ENCODE measurements at regions not wholly inside any gene's neighbourhood (a gene's known extent, or its start where the extent isn't known, plus 50 kb on each side); places are given as distances from the start of the nearest gene placed in this dataset.

DNA sequence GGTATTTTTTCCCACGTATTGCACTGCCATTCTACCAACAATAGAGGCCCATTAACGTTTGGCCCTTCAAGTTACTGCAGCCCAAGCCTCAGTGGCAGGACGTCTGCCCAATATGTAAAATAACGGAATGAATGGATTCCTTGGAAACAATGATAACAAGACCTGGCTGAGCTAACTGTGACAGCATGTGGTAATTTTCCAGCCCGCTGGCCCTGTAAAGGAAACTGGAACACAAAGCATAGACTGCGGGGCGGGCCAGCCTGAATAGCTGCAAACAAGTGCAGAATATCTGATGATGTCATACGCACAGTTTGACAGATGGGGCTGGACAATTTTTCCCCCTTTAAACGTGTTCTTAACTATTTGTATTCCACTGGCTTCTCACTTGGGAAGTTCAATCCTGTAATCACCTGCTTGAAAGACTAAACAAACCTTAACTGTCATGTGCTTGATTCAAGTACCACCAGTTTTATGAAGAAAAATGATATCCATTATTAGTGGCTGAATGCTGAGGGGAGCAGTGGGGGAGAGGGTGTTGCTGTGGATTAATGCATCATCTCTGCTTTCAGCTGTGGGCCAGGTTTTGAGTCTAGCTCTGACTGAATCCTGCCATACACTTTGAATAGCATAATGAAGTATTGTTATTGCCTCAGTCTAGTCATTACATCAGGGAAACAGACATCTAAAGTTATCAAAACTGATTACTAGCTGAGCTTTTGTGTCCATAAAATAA, 323.9 kb downstream of the TMEM161B start:
- POLR2A ChIA-PET: no interaction called here
- H3K27me3 ChIP-seq (ENCODE audit: control insufficient read depth in 2 of 2, insufficient read depth in 2 of 2, low read length in 2 of 2): no peaks in the 10 kb centered on the region
- intact Hi-C loops (cut with micrococcal nuclease): no loop called here

More for the DNA sequence above, 323.9 kb downstream of the TMEM161B start:
- Histone ChIP-seq H3K9me1 (ENCODE audit: control insufficient read depth, insufficient read depth, low read length) (no peaks in the 10 kb centered on the region), H2AFZ (ENCODE audit: low read depth, low read length) (no peak overlapping the region), H3K79me2 (ENCODE audit: control insufficient read depth, insufficient read depth, low read length) (no peaks in the 10 kb centered on the region), H3K9me3 (replicated peaks; ENCODE audit: control insufficient read depth, insufficient read depth, low read depth, low read length) (no peaks in the 10 kb centered on the region), H4K20me1 (replicated peaks; ENCODE audit: control insufficient read depth, insufficient read depth, low read length) (no peaks in the 10 kb centered on the region), H3K27ac (ENCODE audit: extremely low read depth, low read depth, low read length) (no peak overlapping the region), H3K4me2 (ENCODE audit: insufficient read depth, low read length) (no peak overlapping the region), H3K4me3 (no peak overlapping the region), H3K36me3 (ENCODE audit: control insufficient read depth, insufficient read depth, low read length) (no peaks in the 10 kb centered on the region), H3K4me1 (replicated peaks in 1 of 2; ENCODE audit: control insufficient read depth in 2 of 2, insufficient read depth in 2 of 2, low read length in 2 of 2) (no peaks in the 10 kb centered on the region), H3K9ac (ENCODE audit: insufficient read depth in 1 of 2, low read depth in 2 of 2, low read length in 2 of 2) (no peak overlapping the region)
- no peak for FAIRE-seq
- DNase-seq (ENCODE audit: extremely low read depth in 1 of 4, low spot score in 3 of 4): no peak
- ATAC-seq: no peak
- TF ChIP-seq, protein P1, sequence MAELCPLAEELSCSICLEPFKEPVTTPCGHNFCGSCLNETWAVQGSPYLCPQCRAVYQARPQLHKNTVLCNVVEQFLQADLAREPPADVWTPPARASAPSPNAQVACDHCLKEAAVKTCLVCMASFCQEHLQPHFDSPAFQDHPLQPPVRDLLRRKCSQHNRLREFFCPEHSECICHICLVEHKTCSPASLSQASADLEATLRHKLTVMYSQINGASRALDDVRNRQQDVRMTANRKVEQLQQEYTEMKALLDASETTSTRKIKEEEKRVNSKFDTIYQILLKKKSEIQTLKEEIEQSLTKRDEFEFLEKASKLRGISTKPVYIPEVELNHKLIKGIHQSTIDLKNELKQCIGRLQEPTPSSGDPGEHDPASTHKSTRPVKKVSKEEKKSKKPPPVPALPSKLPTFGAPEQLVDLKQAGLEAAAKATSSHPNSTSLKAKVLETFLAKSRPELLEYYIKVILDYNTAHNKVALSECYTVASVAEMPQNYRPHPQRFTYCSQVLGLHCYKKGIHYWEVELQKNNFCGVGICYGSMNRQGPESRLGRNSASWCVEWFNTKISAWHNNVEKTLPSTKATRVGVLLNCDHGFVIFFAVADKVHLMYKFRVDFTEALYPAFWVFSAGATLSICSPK (IDR thresholded peaks at IDR 0.05; ENCODE audit: borderline replicate concordance): no peak
- TF ChIP-seq ZNF3 (CRISPR knock-in tag; IDR thresholded peaks at IDR 0.05) (no peak), PTBP1 (IDR thresholded peaks at IDR 0.05; ENCODE audit: low read depth, low read length) (no peak), ZNF347 (CRISPR knock-in tag; IDR thresholded peaks at IDR 0.05; ENCODE audit: low read depth) (no peak), ZZZ3 (IDR thresholded peaks at IDR 0.05) (no peak), NFATC3 (IDR thresholded peaks at IDR 0.05) (no peak)
- TF ChIP-seq, protein P2, sequence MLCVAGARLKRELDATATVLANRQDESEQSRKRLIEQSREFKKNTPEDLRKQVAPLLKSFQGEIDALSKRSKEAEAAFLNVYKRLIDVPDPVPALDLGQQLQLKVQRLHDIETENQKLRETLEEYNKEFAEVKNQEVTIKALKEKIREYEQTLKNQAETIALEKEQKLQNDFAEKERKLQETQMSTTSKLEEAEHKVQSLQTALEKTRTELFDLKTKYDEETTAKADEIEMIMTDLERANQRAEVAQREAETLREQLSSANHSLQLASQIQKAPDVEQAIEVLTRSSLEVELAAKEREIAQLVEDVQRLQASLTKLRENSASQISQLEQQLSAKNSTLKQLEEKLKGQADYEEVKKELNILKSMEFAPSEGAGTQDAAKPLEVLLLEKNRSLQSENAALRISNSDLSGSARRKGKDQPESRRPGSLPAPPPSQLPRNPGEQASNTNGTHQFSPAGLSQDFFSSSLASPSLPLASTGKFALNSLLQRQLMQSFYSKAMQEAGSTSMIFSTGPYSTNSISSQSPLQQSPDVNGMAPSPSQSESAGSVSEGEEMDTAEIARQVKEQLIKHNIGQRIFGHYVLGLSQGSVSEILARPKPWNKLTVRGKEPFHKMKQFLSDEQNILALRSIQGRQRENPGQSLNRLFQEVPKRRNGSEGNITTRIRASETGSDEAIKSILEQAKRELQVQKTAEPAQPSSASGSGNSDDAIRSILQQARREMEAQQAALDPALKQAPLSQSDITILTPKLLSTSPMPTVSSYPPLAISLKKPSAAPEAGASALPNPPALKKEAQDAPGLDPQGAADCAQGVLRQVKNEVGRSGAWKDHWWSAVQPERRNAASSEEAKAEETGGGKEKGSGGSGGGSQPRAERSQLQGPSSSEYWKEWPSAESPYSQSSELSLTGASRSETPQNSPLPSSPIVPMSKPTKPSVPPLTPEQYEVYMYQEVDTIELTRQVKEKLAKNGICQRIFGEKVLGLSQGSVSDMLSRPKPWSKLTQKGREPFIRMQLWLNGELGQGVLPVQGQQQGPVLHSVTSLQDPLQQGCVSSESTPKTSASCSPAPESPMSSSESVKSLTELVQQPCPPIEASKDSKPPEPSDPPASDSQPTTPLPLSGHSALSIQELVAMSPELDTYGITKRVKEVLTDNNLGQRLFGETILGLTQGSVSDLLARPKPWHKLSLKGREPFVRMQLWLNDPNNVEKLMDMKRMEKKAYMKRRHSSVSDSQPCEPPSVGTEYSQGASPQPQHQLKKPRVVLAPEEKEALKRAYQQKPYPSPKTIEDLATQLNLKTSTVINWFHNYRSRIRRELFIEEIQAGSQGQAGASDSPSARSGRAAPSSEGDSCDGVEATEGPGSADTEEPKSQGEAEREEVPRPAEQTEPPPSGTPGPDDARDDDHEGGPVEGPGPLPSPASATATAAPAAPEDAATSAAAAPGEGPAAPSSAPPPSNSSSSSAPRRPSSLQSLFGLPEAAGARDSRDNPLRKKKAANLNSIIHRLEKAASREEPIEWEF (CRISPR knock-in tag; IDR thresholded peaks at IDR 0.05): no peak
- TF ChIP-seq, protein P3, sequence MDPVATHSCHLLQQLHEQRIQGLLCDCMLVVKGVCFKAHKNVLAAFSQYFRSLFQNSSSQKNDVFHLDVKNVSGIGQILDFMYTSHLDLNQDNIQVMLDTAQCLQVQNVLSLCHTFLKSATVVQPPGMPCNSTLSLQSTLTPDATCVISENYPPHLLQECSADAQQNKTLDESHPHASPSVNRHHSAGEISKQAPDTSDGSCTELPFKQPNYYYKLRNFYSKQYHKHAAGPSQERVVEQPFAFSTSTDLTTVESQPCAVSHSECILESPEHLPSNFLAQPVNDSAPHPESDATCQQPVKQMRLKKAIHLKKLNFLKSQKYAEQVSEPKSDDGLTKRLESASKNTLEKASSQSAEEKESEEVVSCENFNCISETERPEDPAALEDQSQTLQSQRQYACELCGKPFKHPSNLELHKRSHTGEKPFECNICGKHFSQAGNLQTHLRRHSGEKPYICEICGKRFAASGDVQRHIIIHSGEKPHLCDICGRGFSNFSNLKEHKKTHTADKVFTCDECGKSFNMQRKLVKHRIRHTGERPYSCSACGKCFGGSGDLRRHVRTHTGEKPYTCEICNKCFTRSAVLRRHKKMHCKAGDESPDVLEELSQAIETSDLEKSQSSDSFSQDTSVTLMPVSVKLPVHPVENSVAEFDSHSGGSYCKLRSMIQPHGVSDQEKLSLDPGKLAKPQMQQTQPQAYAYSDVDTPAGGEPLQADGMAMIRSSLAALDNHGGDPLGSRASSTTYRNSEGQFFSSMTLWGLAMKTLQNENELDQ (CRISPR knock-in tag; IDR thresholded peaks at IDR 0.05; ENCODE audit: borderline replicate concordance): no peak
- TF ChIP-seq, protein P4, sequence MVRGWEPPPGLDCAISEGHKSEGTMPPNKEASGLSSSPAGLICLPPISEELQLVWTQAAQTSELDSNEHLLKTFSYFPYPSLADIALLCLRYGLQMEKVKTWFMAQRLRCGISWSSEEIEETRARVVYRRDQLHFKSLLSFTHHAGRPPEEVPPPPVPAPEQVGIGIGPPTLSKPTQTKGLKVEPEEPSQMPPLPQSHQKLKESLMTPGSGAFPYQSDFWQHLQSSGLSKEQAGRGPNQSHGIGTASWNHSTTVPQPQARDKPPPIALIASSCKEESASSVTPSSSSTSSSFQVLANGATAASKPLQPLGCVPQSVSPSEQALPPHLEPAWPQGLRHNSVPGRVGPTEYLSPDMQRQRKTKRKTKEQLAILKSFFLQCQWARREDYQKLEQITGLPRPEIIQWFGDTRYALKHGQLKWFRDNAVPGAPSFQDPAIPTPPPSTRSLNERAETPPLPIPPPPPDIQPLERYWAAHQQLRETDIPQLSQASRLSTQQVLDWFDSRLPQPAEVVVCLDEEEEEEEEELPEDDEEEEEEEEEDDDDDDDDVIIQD (CRISPR knock-in tag; IDR thresholded peaks at IDR 0.05): no peak
- under 1% methylated on average over 9 of the region's 9 CpGs for WGBS (ENCODE audit: insufficient coverage, low coverage, missing lambda C conversion rate)
- no TSS peak for BruUV-seq (replicated peaks)
- CTCF ChIA-PET (ENCODE audit: low intra/inter-chr PET ratio): no interaction called here
- in situ Hi-C loops (cut with MboI): no loop called here

Data from K562 (cell line).